Activated CD4-positive, alpha-beta T cell treated with anti-CD3 and anti-CD28 coated beads, Interleukin-2, amount 10 ng/mL, durations not matched to agents 7 days and 5 days (primary cell): ENCODE measurements at regions not wholly inside any gene's neighbourhood (a gene's known extent, or its start where the extent isn't known, plus 50 kb on each side); places are given as distances from the start of the nearest gene placed in this dataset.

Source experiments
- CTCF ChIA-PET: fragments of 350-600 bp; sonication (Branson Sonifier 250); formaldehyde crosslinking; loops from one replicate; lab custom pipeline; 2021; ENCODE audit warnings: antibody characterized with exemption; lab: Charles Lee
- POLR2A ChIA-PET: fragments of 350-600 bp; sonication (Branson Sonifier 250); formaldehyde crosslinking; loops from one replicate; lab custom pipeline; 2021; ENCODE audit warnings: antibody characterized with exemption; lab: Charles Lee
- DNase-seq: peaks from one replicate; pipeline ENCODE4 v3.0.0-alpha.2; 2020
- H3K27ac Mint-ChIP-seq: one replicate; pipeline ENCODE4 v1.8.0; 2021; ENCODE audit warnings: mild to moderate bottlenecking, moderate library complexity, mixed read lengths
- H3K27me3 Mint-ChIP-seq: one replicate; pipeline ENCODE4 v1.8.0; 2021; ENCODE audit warnings: mixed read lengths
- H3K36me3 Mint-ChIP-seq: one replicate; pipeline ENCODE4 v1.8.0; 2021; ENCODE audit warnings: low read depth, mixed read lengths
- H3K4me1 Mint-ChIP-seq: one replicate; pipeline ENCODE4 v1.8.0; 2021; ENCODE audit warnings: mixed read lengths
- H3K4me3 Mint-ChIP-seq: one replicate; pipeline ENCODE4 v1.8.0; 2021; ENCODE audit warnings: mild to moderate bottlenecking, moderate library complexity, mixed read lengths
- H3K9me3 Mint-ChIP-seq: one replicate; pipeline ENCODE4 v1.8.0; 2021; ENCODE audit warnings: mixed read lengths

DNA sequence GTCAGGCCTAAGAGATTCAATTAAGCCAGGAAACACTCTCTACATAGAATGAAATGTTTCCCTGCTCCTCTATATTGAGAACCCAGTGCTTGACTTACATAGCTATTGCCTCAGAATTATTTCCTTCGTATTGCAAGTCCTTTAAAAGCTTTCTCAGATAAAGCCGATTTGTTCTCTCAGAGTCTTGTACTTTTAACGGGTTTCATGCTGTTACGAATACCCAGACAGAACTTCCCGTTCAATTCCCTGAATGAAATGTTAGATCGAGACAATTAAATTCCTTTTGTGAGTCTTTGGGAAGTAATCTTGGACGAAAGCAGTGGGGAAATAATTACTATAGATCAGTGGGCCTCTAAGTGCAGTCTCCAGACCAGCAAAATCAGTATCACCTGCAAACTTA lies 102.8 kb upstream of the CHL1 start:
- Mint-ChIP-seq H3K4me1 (no peaks in the 10 kb centered on the region), H3K4me3 (no peak overlapping the region), H3K27me3 (no peaks in the 10 kb centered on the region), H3K9me3 (no peaks in the 10 kb centered on the region), H3K36me3 (no peaks in the 10 kb centered on the region), H3K27ac (no peak overlapping the region)
- DNase-seq, result no peak
- CTCF ChIA-PET, result no interaction called here
- POLR2A ChIA-PET, result no interaction called here

DNA sequence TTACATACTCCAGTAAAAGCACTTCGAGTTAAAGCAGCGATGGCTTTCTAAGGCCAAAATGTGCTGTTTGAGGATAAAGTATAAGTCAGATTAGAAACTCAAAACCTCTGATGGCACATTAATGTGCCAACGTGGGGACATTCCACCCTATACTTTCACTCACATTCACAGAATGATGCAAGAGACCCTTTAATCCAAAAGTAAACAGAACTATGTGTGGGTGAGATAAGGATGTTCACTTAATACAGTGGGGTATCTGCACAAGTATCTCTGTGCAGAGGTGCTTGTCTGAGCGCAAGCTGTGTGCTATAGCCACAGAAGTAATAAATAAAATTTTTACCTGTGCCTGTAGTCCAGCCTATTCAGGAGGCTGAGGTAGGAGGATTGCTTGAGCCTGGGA lies 100.3 kb upstream of the CHL1 start:
- H3K27ac Mint-ChIP-seq, result no peak overlapping the region
- H3K4me1 Mint-ChIP-seq, result no peaks in the 10 kb centered on the region
- no peak overlapping the region for H3K4me3 Mint-ChIP-seq
- ChIA-PET CTCF (no interaction called here), POLR2A (no interaction called here)
- H3K27me3 Mint-ChIP-seq, result no peaks in the 10 kb centered on the region
- no peak for DNase-seq
- H3K9me3 Mint-ChIP-seq, result no peaks in the 10 kb centered on the region
- no peaks in the 10 kb centered on the region for H3K36me3 Mint-ChIP-seq

DNA sequence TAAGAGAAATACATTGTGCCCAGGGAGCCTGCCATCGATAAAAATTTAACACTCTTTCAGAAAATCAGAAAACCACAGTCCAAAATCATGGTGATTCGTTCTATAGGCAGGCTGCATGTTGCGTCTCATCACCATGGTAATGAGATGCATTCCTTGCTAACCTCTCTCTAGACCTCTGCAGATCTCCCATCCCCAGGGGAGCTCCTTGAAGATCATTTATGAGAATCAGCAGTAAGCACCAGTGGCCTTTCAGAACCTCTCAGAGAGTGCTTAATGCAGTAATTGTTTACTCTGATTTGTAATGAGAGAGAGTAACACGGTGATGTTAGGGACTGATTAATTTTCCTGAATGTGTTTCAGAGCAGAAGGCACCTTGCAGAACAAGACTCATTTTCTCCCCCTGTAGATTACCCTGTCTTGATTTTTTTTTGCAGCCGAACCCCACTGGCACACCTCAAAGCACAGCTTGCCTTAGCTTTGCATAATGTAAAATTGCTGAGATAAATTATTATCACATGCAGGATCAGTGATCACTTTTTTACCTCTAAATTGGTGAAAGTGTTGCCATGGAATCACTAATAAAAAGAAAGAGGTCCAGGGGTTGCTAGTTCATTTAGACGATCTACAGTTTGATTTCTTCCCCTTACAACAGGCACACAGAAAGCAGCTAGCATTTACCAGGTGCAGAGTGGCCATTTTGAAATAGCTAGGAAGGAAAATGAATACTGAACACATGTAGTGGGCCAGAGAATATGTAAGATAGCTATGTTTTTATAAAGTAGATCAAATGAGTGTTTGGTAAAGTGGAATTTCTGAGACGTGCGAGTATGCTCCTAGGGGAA lies 98.9 kb upstream of the CHL1 start:
- Mint-ChIP-seq H3K27me3 (no peaks in the 10 kb centered on the region), H3K4me1 (no peaks in the 10 kb centered on the region), H3K9me3 (no peaks in the 10 kb centered on the region), H3K27ac (no peak overlapping the region), H3K4me3 (no peak overlapping the region), H3K36me3 (no peaks in the 10 kb centered on the region)
- DNase-seq, result no peak
- ChIA-PET POLR2A (no interaction called here), CTCF (no interaction called here)

DNA sequence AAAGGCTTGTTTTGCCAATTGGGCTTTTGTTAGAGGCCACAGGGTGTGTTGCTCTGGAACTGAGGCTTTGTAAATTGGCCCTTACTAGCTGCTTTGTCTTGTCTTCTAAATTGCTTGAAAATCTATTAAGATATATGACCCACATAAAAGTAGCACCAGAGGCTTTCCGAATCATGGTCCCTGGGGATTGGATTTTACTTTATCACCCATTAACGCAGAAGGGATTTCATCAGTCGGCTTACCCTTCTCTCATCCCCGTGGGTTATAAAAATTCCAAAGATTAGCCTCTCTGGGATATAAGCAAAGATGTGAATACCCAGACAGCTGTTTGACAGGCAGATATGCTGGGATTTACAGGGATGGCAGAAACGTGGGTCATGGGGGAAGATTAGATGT lies 98.3 kb upstream of the CHL1 start:
- ChIA-PET POLR2A (no interaction called here), CTCF (no interaction called here)
- Mint-ChIP-seq H3K27me3 (no peaks in the 10 kb centered on the region), H3K9me3 (no peaks in the 10 kb centered on the region), H3K4me3 (no peak overlapping the region), H3K27ac (no peak overlapping the region), H3K36me3 (no peaks in the 10 kb centered on the region), H3K4me1 (no peaks in the 10 kb centered on the region)
- no peak for DNase-seq

DNA sequence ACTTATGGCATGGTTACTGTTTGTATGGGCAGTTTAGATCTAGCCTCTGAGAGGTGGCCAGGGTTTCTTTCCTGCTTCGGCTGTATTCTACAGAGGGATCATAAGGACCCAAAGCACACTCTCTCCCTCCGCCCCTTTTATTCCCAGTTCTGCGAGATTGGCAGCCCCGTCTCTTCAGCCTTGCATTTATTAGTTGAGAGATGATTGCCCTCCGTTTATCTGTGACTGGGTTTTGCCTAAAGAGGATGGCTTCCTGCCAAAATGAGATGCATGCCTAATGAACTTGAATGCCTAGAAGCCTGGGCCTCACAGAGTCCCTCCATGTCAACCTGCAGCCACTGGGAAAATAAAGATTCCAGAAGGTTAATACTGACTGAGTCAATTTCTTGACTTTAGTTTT lies 97.1 kb upstream of the CHL1 start:
- H3K4me1 Mint-ChIP-seq, result no peaks in the 10 kb centered on the region
- POLR2A ChIA-PET, result no interaction called here
- CTCF ChIA-PET, result no interaction called here
- H3K4me3 Mint-ChIP-seq, result no peak overlapping the region
- H3K27me3 Mint-ChIP-seq, result no peaks in the 10 kb centered on the region
- no peak overlapping the region for H3K27ac Mint-ChIP-seq
- no peaks in the 10 kb centered on the region for H3K9me3 Mint-ChIP-seq
- DNase-seq, result no peak
- no peaks in the 10 kb centered on the region for H3K36me3 Mint-ChIP-seq

DNA sequence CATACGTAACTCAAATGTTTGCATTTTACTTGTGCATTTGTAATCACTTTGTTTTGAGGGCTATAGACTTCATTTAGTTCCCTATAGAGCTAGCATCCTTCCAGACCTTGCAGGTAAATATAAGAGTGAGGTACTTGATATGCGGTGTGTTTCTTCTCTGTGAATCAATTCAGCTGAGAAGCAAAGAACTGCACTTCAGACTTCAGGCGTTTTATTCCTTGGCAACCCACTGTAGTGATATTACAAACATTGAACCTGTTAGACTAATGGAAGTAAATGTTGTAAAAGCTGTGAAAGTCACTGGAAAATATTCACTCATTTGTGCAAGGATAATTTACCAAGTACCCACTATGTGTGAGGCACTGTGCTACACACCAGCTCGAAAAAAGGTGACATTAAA lies 94.1 kb upstream of the CHL1 start:
- no peak for DNase-seq
- Mint-ChIP-seq H3K36me3 (no peaks in the 10 kb centered on the region), H3K27ac (no peak overlapping the region), H3K9me3 (no peaks in the 10 kb centered on the region), H3K4me3 (no peak overlapping the region), H3K4me1 (no peaks in the 10 kb centered on the region), H3K27me3 (no peaks in the 10 kb centered on the region)
- ChIA-PET CTCF (interaction anchor here (0.5 kb wide), 1 partner anchor 53 kb away, joined by 3 read pairs; no protein-coding TSS in a partner anchor), POLR2A (no interaction called here)

DNA sequence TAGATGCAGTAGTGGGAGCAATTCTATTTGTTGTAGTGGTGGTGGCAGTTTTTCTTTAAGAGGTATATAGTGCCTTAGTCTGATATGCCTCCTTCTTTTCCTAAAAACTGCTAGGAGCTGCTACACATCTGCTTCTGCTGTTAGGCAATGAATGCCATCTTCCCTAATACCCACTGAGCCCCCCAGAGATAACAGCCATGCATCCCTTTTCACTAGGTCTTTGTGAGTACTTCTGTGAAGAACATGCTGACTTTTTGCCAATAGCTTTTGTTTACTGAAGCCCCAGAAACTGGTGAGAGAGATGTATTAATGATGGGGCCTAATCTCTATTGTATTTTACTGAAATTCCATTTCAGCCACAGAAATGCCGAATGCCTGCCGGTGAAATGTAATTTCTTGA lies 92.6 kb upstream of the CHL1 start:
- ChIA-PET CTCF (interaction anchor here (0.7 kb wide), 1 partner anchor 13 kb away, joined by 3 read pairs; no protein-coding TSS in a partner anchor), POLR2A (no interaction called here)
- H3K27me3 Mint-ChIP-seq, result no peaks in the 10 kb centered on the region
- H3K4me1 Mint-ChIP-seq, result no peaks in the 10 kb centered on the region
- H3K4me3 Mint-ChIP-seq, result no peak overlapping the region
- no peaks in the 10 kb centered on the region for H3K36me3 Mint-ChIP-seq
- H3K9me3 Mint-ChIP-seq, result no peaks in the 10 kb centered on the region
- DNase-seq, result no peak
- no peak overlapping the region for H3K27ac Mint-ChIP-seq

DNA sequence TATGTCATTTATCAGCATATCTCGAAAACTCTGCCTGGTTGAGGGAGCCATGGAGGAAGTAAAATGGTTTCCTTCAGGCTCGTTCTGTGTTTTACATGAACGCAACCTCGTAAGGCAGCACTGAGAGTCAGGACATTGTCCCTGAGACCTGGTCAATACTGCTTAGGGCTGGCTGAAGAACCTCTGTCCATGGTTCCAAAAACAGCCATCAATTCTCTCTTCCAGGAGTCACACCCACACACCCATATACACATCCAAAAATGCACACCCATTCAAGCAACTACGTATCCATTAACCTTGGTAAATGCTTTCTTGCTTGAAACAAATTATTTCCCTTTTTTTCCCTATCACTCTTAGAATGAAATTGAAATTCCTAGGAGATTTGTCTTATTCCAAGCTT lies 91.0 kb upstream of the CHL1 start:
- Mint-ChIP-seq H3K27ac (no peak overlapping the region), H3K4me1 (no peaks in the 10 kb centered on the region), H3K9me3 (no peaks in the 10 kb centered on the region), H3K4me3 (no peak overlapping the region), H3K36me3 (no peaks in the 10 kb centered on the region), H3K27me3 (no peaks in the 10 kb centered on the region)
- no peak for DNase-seq
- ChIA-PET CTCF (no interaction called here), POLR2A (no interaction called here)

DNA sequence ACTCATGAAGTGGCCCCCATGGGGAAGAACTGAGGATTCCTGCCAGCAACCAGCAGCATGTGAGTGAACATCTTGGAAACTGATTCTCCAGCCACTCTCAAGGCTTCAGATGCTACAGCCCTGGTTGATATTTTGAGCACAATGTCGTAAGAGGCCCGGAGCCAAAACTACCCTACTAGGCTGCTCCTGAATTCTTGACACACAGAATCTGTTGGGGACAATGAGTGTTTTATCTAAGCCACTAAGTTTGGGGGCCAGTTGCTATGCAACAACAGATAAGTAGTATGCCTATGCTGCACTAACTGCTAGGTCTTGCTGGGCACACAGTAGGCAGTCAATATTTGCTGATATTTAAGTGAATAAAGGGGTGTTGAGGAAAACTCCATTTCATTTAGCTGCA lies 89.9 kb upstream of the CHL1 start:
- CTCF ChIA-PET, result no interaction called here
- POLR2A ChIA-PET, result no interaction called here
- H3K4me3 Mint-ChIP-seq, result no peak overlapping the region

DNA sequence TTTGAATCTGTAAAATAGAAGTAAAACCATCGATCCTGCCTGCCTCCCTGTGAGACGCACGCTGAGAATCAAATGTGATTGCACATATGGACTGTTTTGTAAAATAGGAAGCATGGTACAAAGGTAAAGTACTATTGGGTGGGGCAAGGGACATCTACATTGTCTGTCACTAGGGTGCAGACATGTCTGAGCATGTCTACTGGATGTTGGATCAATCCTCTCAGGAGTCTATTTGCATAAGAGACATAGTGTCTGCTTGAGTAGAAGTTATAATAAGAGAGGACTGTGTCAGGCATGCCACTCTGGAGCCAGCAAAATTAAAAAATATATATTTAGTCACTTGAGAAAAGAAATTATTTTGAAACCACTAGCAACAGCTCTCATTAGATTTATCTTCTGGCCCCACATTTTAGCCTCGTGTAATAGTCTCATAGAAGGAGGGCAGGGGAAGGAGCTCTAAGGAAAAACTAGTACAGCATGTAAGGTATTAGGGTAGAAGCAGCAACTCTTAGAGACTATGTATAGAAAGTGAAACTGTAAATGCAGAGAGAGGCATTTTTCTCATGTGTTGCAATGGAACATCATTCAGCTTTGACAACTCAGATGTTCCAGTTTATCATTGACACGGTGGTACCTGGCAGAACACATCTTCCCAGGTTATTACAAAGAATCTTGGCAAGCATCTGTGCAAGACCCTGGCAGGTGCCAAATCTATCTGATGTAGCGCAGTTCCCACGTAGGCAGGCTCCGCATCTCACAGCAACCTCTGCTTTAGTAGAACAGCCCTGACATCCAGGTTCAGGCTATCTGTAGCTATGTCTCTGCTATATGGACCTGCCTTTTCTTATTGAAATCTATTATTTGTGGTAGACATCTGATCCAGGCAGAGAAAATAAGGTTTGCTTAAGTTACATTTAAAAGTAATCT lies 85.2 kb upstream of the CHL1 start:
- Mint-ChIP-seq H3K9me3 (no peaks in the 10 kb centered on the region), H3K4me3 (no peak overlapping the region), H3K27ac (no peak overlapping the region), H3K27me3 (no peaks in the 10 kb centered on the region), H3K4me1 (no peaks in the 10 kb centered on the region), H3K36me3 (no peaks in the 10 kb centered on the region)
- no peak for DNase-seq
- POLR2A ChIA-PET, result no interaction called here
- CTCF ChIA-PET, result no interaction called here

More for the DNA sequence above, 89.9 kb upstream of the CHL1 start:
- Mint-ChIP-seq H3K27ac (no peak overlapping the region), H3K27me3 (no peaks in the 10 kb centered on the region), H3K9me3 (no peaks in the 10 kb centered on the region), H3K4me1 (no peaks in the 10 kb centered on the region), H3K36me3 (no peaks in the 10 kb centered on the region)
- DNase-seq, result no peak

DNA sequence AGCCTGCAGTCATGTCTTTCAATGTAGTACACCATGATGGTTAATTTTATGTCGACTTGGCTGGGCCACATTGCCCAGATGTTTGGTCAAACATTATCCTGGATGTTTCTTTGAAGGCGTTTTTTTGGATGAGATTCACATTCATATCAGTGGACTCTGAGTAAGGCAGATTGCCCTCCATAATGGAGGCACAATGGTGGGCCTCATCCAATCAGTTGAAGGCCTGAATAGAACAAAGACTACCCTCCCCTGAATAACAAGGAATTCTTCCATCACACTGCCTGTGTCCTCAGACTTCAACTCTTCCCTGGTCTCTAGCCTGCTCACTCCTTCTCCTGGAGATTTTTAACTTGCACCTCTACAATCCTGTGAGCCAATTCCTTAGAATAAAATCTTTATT lies 83.8 kb upstream of the CHL1 start:
- no peak overlapping the region for H3K4me3 Mint-ChIP-seq
- no peaks in the 10 kb centered on the region for H3K9me3 Mint-ChIP-seq
- ChIA-PET CTCF (no interaction called here), POLR2A (no interaction called here)
- no peak overlapping the region for H3K27ac Mint-ChIP-seq
- DNase-seq, result no peak
- H3K36me3 Mint-ChIP-seq, result no peaks in the 10 kb centered on the region
- H3K4me1 Mint-ChIP-seq, result no peaks in the 10 kb centered on the region
- H3K27me3 Mint-ChIP-seq, result no peaks in the 10 kb centered on the region

DNA sequence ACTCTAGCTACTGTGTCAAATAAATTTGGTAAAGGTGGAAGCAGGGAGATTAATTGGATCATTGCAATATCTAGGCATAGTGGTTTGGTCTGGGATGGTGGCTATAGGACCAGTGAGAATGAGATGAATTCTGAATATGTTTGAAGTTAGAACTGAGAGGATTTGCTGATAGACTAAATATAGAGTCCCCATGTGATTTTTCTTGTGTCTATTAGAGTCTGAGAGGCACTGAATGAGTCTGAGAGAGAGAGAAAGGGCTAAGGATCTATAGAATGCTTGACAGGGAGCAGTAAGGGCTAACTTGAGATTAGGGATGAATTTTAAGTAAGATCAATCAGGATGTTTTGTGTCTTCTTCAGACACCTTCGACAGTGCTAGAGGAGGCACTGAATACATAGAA lies 77.9 kb upstream of the CHL1 start:
- H3K9me3 Mint-ChIP-seq, result no peaks in the 10 kb centered on the region
- no peak overlapping the region for H3K4me3 Mint-ChIP-seq
- CTCF ChIA-PET, result no interaction called here
- no peak for DNase-seq
- H3K27me3 Mint-ChIP-seq, result no peaks in the 10 kb centered on the region
- POLR2A ChIA-PET, result no interaction called here
- no peaks in the 10 kb centered on the region for H3K4me1 Mint-ChIP-seq
- no peak overlapping the region for H3K27ac Mint-ChIP-seq
- H3K36me3 Mint-ChIP-seq, result no peaks in the 10 kb centered on the region

DNA sequence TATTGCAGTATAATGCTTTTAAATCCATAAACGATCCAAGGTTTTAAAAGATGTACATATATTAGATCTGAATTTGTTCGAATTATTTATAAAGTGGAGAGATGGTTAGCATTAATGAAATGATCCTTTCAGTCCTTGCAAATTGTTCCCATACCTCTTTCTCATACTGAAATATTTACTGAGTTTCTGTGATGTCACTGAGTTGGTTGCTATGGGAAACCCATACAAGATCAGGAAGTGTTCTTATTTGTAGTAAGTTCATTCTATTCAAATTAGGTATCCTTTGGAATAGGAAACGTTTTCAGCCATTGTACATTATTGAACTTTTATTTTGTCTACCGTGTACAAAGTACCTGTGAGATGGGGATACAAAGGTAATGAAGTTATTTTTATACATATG lies 73.2 kb upstream of the CHL1 start:
- Mint-ChIP-seq H3K27ac (no peak overlapping the region), H3K4me1 (no peaks in the 10 kb centered on the region), H3K9me3 (no peaks in the 10 kb centered on the region), H3K27me3 (no peaks in the 10 kb centered on the region), H3K36me3 (no peaks in the 10 kb centered on the region), H3K4me3 (no peak overlapping the region)
- no peak for DNase-seq
- CTCF ChIA-PET, result no interaction called here
- POLR2A ChIA-PET, result no interaction called here
